Ramos (cell line): ENCODE measurements at regions not wholly inside any gene's neighbourhood (a gene's known extent, or its start where the extent isn't known, plus 50 kb on each side); places are given as distances from the start of the nearest gene placed in this dataset.

Source experiments
- in situ Hi-C: fragments of 300-500 bp; cut with MboI; formaldehyde crosslinking; loops from one replicate; pipeline ENCODE4 v1.14.3; 2022; ENCODE audit warnings: low sequenced_read_pairs; ENCODE audit not compliant: unreplicated experiment

GRCh38 chr4:180809439-180809838 is 1433.8 kb upstream of the TENM3 start:
- in situ Hi-C loops = no loop called here

GRCh38 chr4:180810581-180810980 is 1432.6 kb upstream of the TENM3 start:
- in situ Hi-C loops = no loop called here

- in situ Hi-C loops = no loop called here
Measured at GRCh38 chr4:180811556-180811955, 1431.6 kb upstream of the TENM3 start.

- in situ Hi-C loops = no loop called here
Measured at GRCh38 chr4:180812783-180813182, 1430.4 kb upstream of the TENM3 start.

- in situ Hi-C loops = no loop called here
Measured at GRCh38 chr4:180814875-180815417, 1428.3 kb upstream of the TENM3 start.

GRCh38 chr4:180817529-180817928 is 1425.7 kb upstream of the TENM3 start:
- in situ Hi-C loops = no loop called here

- in situ Hi-C loops = no loop called here
Measured at GRCh38 chr4:180823108-180823507, 1420.1 kb upstream of the TENM3 start.

- in situ Hi-C loops = loop anchor here (25.0 kb wide), 1 partner anchor 710 kb away; no protein-coding TSS in a partner anchor
Measured at GRCh38 chr4:180827232-180828009, 1415.8 kb upstream of the TENM3 start.

GRCh38 chr4:180828455-180829018 is 1414.7 kb upstream of the TENM3 start:
- in situ Hi-C loops = loop anchor here (25.0 kb wide), 1 partner anchor 709 kb away; no protein-coding TSS in a partner anchor

- in situ Hi-C loops = loop anchor here (10.0 to 25.0 kb wide), 2 partner anchors 157 to 705 kb away; no protein-coding TSS in a partner anchor
Measured at GRCh38 chr4:180832073-180832472, 1411.1 kb upstream of the TENM3 start.

GRCh38 chr4:180840142-180840541 is 1403.1 kb upstream of the TENM3 start:
- in situ Hi-C loops = loop anchor here (25.0 kb wide), 1 partner anchor 697 kb away; no protein-coding TSS in a partner anchor

GRCh38 chr4:180850318-180850940 is 1392.8 kb upstream of the TENM3 start:
- in situ Hi-C loops = no loop called here

- in situ Hi-C loops = no loop called here
Measured at GRCh38 chr4:180852738-180853137, 1390.5 kb upstream of the TENM3 start.

- in situ Hi-C loops = no loop called here
Measured at GRCh38 chr4:180855184-180855583, 1388.0 kb upstream of the TENM3 start.

- in situ Hi-C loops = no loop called here
Measured at GRCh38 chr4:180860089-180860720, 1383.0 kb upstream of the TENM3 start.

GRCh38 chr4:180861651-180862050 is 1381.6 kb upstream of the TENM3 start:
- in situ Hi-C loops = no loop called here

- in situ Hi-C loops = no loop called here
Measured at GRCh38 chr4:180866933-180867643, 1376.1 kb upstream of the TENM3 start.

GRCh38 chr4:180870623-180871022 is 1372.6 kb upstream of the TENM3 start:
- in situ Hi-C loops = no loop called here

- in situ Hi-C loops = no loop called here
Measured at GRCh38 chr4:180898305-180898704, 1344.9 kb upstream of the TENM3 start.

- in situ Hi-C loops = no loop called here
Measured at GRCh38 chr4:180900781-180901180, 1342.4 kb upstream of the TENM3 start.
